Hepatocyte (in vitro differentiated cells): ENCODE measurements at regions not wholly inside any gene's neighbourhood (a gene's known extent, or its start where the extent isn't known, plus 50 kb on each side); places are given as distances from the start of the nearest gene placed in this dataset.

Experiments used
- DNase-seq: peaks from one replicate; pipeline ENCODE4 v3.0.0-alpha.2; 2016; ENCODE audit warnings: low spot score
- H2AFZ ChIP-seq: fragments of 200-600 bp; sonication (generic); 2 replicates; pipeline ENCODE4 v1.6.0; 2016; ENCODE audit warnings: antibody characterized with exemption, mild to moderate bottlenecking
- H3K27ac ChIP-seq: fragments of 200-600 bp; sonication (generic); 2 replicates; pipeline ENCODE4 v1.5.1; 2016; ENCODE audit warnings: mild to moderate bottlenecking
- H3K27me3 ChIP-seq: fragments of 200-600 bp; sonication (generic); 2 replicates; pipeline ENCODE4 v1.6.1; 2016
- H3K36me3 ChIP-seq: fragments of 200-600 bp; sonication (generic); replicated peaks from 2 replicates; pipeline ENCODE4 v1.5.1; 2016; ENCODE audit warnings: low read depth; ENCODE audit not compliant: insufficient read depth
- H3K4me1 ChIP-seq: fragments of 200-600 bp; sonication (generic); 2 replicates; pipeline ENCODE4 v1.5.1; 2016; ENCODE audit warnings: mild to moderate bottlenecking, moderate library complexity; ENCODE audit not compliant: insufficient read depth
- H3K4me2 ChIP-seq: fragments of 200-600 bp; sonication (generic); 2 replicates; pipeline ENCODE4 v1.6.0; 2016
- H3K4me3 ChIP-seq: fragments of 200-600 bp; sonication (generic); 2 replicates; pipeline ENCODE4 v1.5.1; 2016; ENCODE audit warnings: mild to moderate bottlenecking
- H3K79me2 ChIP-seq: fragments of 200-600 bp; sonication (generic); 2 replicates; pipeline ENCODE4 v1.6.0; 2017; ENCODE audit warnings: mild to moderate bottlenecking
- H3K9me2 ChIP-seq: fragments of 200-600 bp; sonication (generic); replicated peaks from 2 replicates; pipeline ENCODE4 v1.6.0; 2017; ENCODE audit warnings: mild to moderate bottlenecking; ENCODE audit not compliant: insufficient read depth
- H3K9me3 ChIP-seq: fragments of 200-600 bp; sonication (generic); 2 replicates; pipeline ENCODE4 v1.5.1; 2016; ENCODE audit warnings: low read depth, mild to moderate bottlenecking
- H4K20me1 ChIP-seq: fragments of 200-600 bp; sonication (generic); 2 replicates; pipeline ENCODE4 v1.6.0; 2016; ENCODE audit warnings: mild to moderate bottlenecking; ENCODE audit not compliant: insufficient read depth, poor library complexity, severe bottlenecking
- CTCF ChIP-seq: fragments of 200-600 bp; sonication (generic); IDR thresholded peaks from 2 replicates; pipeline ENCODE4 v1.5.1; 2016; ENCODE audit warnings: antibody characterized with exemption, mild to moderate bottlenecking; ENCODE audit not compliant: poor library complexity
- EZH2 ChIP-seq: fragments of 200-600 bp; sonication (generic); IDR thresholded peaks from 2 replicates; pipeline ENCODE4 v1.6.1; 2016; ENCODE audit warnings: antibody characterized with exemption, mild to moderate bottlenecking, borderline replicate concordance
- EZH2phosphoT487 ChIP-seq: fragments of 200-600 bp; sonication (generic); IDR thresholded peaks from one replicate; pipeline ENCODE4 v1.6.1; 2018; ENCODE audit warnings: antibody characterized with exemption, mild to moderate bottlenecking, low read depth, moderate library complexity; ENCODE audit not compliant: unreplicated experiment, severe bottlenecking
- WGBS: methylation state at CpG from one replicate; pipeline ENCODE4 v1.1.6; 2016; ENCODE audit warnings: low lambda C conversion rate; ENCODE audit errors: missing lambda C conversion rate; 5-methylcytosine and 5-hydroxymethylcytosine counted together

GRCh38 chr11:116112087-116112935, 608.1 kb upstream of the CADM1 start:
- Histone ChIP-seq H3K4me1 (no peaks in the 10 kb centered on the region), H3K79me2 (no peaks in the 10 kb centered on the region), H3K4me2 (no peak overlapping the region), H3K9me2 (no peaks in the 10 kb centered on the region), H3K9me3 (no peaks in the 10 kb centered on the region), H4K20me1 (no peaks in the 10 kb centered on the region), H3K4me3 (no peak overlapping the region), H3K27me3 (no peaks in the 10 kb centered on the region), H2AFZ (no peak overlapping the region), H3K27ac (no peak overlapping the region), H3K36me3 (no peaks in the 10 kb centered on the region)
- 73% methylated on average over 9 of the region's 9 CpGs for WGBS
- no peak for DNase-seq
- TF ChIP-seq EZH2 (no peak), EZH2phosphoT487 (no peak), CTCF (no peak)

GRCh38 chr11:116111546-116111945, 607.3 kb upstream of the CADM1 start:
- DNase-seq: no peak
- Histone ChIP-seq H3K79me2 (no peaks in the 10 kb centered on the region), H3K36me3 (no peaks in the 10 kb centered on the region), H3K27ac (no peak overlapping the region), H3K4me3 (no peak overlapping the region), H3K4me1 (no peaks in the 10 kb centered on the region), H3K9me2 (no peaks in the 10 kb centered on the region), H3K27me3 (no peaks in the 10 kb centered on the region), H3K4me2 (no peak overlapping the region), H4K20me1 (no peaks in the 10 kb centered on the region), H3K9me3 (no peaks in the 10 kb centered on the region), H2AFZ (no peak overlapping the region)
- TF ChIP-seq CTCF (no peak), EZH2 (no peak), EZH2phosphoT487 (no peak)
- WGBS: 95% methylated on average over 3 of the region's 3 CpGs

- 100% methylated on average over 1 of the region's 1 CpG for WGBS
- Histone ChIP-seq H3K9me3 (no peaks in the 10 kb centered on the region), H3K4me1 (no peaks in the 10 kb centered on the region), H3K4me2 (no peak overlapping the region), H3K4me3 (no peak overlapping the region), H3K9me2 (no peaks in the 10 kb centered on the region), H3K36me3 (no peaks in the 10 kb centered on the region), H4K20me1 (no peaks in the 10 kb centered on the region), H3K27ac (no peak overlapping the region), H2AFZ (no peak overlapping the region), H3K79me2 (no peaks in the 10 kb centered on the region), H3K27me3 (no peaks in the 10 kb centered on the region)
- DNase-seq: no peak
- no peak for TF ChIP-seq EZH2phosphoT487
- TF ChIP-seq EZH2: no peak
- no peak for TF ChIP-seq CTCF
Measured at GRCh38 chr11:116110802-116111201, 606.6 kb upstream of the CADM1 start.
